Left colon (tissue), 2 donors: ENCODE measurements at regions not wholly inside any gene's neighbourhood (a gene's known extent, or its start where the extent isn't known, plus 50 kb on each side); places are given as distances from the start of the nearest gene placed in this dataset.

Experiments
- ATAC-seq: fragments of 200-7000 bp; cut with Tn5 transposase; one replicate; pipeline ENCODE4 v1.9.1; 2020; ENCODE audit warnings: mild to moderate bottlenecking, moderate library complexity
- DNase-seq, 2 donors: peaks; one replicate each; pipeline ENCODE4 v3.0.0-alpha.2; 2020
- intact Hi-C, 2 donors: fragments of 100-400 bp; cut with DNase I in 1 of 2; cut with micrococcal nuclease in 1 of 2; formaldehyde crosslinking; loops; one replicate each; pipeline versions ENCODE4 v1.11.2 to v1.14.0; 2022; cut with DNase I, micrococcal nuclease
- donor health status: DM: no; HTN: no; CAD: no.
- donor health status: DM: yes; HTN: yes; CAD: no.

GRCh38 chr13:100875392-100876043, 200.9 kb upstream of the TMTC4 start:
- DNase-seq (no peak), ATAC-seq (no peak)
- intact Hi-C loops: no loop called here

- DNase-seq: no peak
- intact Hi-C loops: no loop called here
- no peak for ATAC-seq
Observed at GRCh38 chr13:100872761-100873160, 198.2 kb upstream of the TMTC4 start.

DNA sequence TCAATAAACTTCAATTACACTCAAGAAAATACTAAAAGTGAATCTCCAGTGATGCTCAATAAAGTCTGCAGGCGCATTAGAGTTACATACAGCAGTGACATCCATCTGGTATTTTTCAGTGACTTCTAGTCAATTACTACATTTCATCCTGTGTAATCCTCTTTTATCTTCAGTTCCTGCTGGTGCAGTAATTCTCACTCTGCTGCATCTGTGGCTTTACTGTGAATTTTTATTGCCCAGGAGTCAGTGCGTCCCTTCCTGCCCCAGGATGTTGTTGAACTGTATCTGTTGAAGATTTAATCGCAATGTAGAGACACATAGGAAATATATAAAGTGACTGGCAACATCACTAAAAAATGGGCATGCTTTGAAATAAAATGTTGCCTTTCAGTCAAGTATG, 196.3 kb upstream of the TMTC4 start:
- intact Hi-C loops: no loop called here
- ATAC-seq (no peak), DNase-seq (no peak)

GRCh38 chr13:100860866-100861265, 186.3 kb upstream of the TMTC4 start:
- DNase-seq: no peak
- ATAC-seq: no peak
- intact Hi-C loops: no loop called here

- ATAC-seq (no peak), DNase-seq (no peak)
- intact Hi-C loops: no loop called here
Observed at GRCh38 chr13:100859861-100860260, 185.3 kb upstream of the TMTC4 start.

GRCh38 chr13:100855151-100855550, 180.6 kb upstream of the TMTC4 start:
- no peak for ATAC-seq
- intact Hi-C loops: no loop called here
- no peak for DNase-seq

DNA sequence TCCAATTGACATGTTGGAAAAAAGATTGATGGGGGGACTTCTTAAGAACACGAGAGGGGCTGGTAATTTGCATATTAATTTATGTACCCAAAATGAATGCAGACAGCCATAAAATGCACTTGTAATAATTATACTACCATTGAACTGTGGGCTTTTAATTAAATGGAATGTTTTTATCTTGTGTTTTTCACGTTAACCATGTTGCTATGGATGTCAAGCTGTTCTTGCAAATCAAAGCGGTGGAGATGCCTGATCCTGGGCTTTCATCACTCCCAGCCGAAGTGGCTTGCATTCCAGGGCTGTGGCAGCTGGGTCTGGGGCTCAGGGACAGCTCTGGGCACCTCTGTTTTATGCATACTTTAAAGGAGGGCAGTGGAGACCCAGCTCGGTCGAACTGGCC, 179.4 kb upstream of the TMTC4 start:
- DNase-seq: no peak
- intact Hi-C loops: no loop called here
- ATAC-seq: no peak

DNA sequence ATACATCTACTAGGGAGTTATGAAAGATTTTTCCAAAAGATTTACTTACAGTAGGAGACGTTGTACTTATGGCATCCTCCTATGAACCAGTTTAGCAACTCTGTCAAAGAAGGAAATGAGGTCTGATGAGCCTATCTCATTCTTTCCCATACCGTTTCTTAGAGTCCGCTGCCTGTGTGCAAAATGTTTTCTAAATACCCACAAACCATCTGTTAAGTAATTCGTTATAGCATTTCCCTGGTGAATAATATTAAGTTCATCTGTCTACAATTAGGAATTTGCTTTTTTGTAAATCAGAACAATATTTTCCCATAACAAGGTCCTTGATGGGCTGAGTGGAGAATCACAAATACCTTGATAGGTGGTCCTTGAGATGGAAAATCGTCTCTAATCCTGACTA, 178.8 kb upstream of the TMTC4 start:
- intact Hi-C loops: no loop called here
- DNase-seq (no peak), ATAC-seq (no peak)

DNA sequence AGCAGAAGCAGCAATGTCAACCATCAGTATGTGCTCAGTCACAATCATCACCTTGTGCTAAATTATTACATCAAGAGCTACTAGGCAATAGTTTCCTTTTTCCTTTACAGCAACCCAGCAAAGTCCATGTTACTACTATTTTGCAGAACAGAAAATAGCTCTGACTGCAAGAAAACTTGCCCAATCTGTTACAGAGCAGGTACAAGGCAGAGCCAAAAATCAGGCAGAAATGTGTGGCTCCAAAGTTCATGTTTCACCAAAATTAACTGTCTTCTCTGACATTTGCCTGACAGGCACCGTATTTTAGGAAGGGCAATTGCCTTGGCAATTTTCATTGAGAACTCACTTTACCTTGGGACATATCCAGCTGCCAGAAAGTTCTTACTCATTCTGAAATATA, 177.6 kb upstream of the TMTC4 start:
- intact Hi-C loops: no loop called here
- ATAC-seq (no peak), DNase-seq (no peak)

DNA sequence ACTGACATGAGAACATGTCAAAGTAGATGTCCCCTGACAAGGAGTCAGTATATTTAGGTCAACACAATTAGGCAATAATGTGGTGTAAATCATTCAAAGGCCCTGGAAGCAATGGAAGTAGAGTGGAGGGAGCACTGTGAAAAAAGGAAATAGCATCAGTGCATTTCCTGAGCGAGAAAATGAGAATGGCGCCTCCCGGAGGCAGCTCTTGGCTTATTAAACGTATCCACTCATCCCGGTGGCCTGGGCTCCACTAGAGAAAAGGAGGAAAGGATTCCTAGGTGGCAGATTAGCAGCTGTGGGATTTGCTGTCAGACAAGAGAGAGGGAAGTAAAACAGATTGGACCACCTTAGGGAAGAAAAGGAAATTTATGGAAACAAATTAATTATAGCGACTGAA, 173.7 kb upstream of the TMTC4 start:
- ATAC-seq: no peak
- no peak for DNase-seq
- intact Hi-C loops: no loop called here

DNA sequence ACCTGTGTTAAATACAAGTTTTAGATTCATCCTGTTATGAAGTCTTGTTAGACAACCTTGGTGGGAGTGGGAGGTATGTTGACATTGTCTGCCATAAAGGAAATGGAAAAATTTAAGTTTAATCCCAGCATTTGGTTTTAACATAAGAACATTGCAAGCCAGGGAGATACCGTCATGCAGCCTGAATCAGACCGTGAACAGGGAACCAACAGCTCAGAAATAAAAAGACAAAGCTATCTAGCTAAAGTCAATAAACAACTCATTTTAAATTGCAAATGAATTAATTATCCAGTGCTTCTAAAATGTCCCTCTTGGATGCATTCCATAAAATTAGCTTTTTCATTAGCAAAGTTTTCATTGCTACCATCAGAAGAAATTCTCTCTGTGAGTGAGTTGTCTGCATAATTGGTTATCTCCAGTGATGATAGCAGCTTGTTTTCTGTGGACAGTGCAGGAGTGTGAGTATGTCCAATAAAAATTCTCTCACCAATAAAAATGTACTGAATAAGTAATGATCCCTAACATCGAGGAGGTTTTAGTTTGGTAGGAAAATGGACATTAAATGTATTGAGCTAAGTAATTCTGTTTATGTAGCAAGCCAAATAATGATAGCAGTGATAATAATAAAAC, 170.6 kb upstream of the TMTC4 start:
- ATAC-seq (no peak), DNase-seq (no peak)
- intact Hi-C loops: no loop called here

DNA sequence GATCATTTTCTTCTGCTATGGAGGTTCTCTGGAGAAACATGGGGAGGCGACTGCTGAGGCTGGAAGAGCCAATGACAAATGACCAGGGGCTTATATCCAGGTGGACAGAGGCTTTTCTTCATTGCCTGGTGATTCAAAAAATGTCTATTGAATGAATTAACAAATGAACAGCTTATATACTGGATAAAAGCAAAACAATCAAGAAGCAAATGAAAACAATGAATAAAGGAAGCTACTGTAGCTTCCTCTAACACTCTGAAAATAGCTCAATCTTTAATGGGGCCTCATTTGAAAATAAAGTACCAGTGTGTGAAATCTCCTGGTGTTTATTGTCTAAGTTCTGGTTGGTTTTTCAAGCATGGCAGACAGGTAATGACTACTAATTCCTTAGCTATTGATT, 167.5 kb upstream of the TMTC4 start:
- intact Hi-C loops: no loop called here

DNA sequence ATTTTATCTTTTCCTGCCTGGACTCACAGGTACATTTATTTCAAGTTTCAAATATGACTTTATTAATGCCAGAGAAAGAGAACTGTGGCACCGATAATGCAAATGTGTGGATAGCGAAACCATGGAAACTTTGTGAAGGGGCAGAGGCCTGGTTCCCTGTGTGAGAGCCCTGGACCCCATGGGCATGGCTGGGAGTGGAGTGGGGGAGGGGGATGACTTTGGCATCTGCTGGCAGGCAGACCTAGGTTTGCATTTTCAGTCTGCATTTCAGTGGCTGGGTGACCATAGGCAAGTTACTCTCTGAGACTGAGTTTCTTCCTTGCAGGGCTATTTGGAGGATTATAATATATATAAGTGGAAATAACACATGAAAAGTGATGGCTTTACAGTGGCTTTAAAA, 163.8 kb upstream of the TMTC4 start:
- intact Hi-C loops: no loop called here
- ATAC-seq: no peak
- no peak for DNase-seq

More for the DNA sequence above, 167.5 kb upstream of the TMTC4 start:
- ATAC-seq: no peak
- no peak for DNase-seq

GRCh38 chr13:100837631-100838030, 163.0 kb upstream of the TMTC4 start:
- intact Hi-C loops: no loop called here
- ATAC-seq: no peak
- DNase-seq: no peak

DNA sequence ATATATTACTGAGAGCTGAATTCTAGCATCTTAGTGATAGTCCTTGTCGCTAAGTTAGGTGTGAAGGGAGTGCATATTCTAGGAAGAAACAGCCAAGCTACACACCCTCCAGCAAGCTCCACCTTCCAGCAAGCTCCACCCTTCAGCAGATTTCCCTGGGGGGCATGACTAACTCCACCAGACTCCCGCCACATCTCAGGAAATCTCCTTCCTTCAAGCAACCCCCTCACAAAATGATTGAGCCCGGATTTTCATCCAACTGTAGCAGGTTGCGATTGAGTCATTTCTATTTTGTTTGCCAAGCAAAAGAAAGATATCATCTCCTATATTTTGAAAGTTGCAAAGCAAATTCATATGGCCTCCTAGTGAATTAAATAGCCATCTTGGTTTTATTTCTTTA, 162.1 kb upstream of the TMTC4 start:
- no peak for ATAC-seq

GRCh38 chr13:100835695-100836094, 161.1 kb upstream of the TMTC4 start:
- DNase-seq (no peak), ATAC-seq (no peak)
- intact Hi-C loops: no loop called here

More for the DNA sequence above, 162.1 kb upstream of the TMTC4 start:
- DNase-seq: no peak
- intact Hi-C loops: no loop called here

- intact Hi-C loops: no loop called here
- DNase-seq: no peak
- ATAC-seq: no peak
Observed at GRCh38 chr13:100833427-100833826, 158.8 kb upstream of the TMTC4 start.

DNA sequence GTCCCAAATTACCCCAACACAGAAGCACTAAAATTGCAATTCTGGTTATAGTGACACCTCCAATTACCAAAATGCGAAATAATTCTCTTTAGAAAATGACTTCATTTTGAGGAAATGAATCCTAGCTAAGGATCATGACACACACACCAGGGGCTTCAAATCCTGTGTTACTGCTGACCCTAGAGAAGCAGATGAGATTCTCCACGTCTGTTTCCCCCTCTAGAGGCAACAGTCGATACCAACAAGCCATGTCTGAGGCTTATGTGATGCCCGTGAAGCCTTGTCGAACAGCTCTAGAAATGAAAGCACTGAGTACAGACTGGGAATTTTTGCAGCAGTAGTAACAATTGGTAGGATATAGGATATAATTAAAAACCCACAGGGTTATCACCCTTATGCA, 153.6 kb upstream of the TMTC4 start:
- ATAC-seq: no peak
- DNase-seq: no peak
- intact Hi-C loops: no loop called here

DNA sequence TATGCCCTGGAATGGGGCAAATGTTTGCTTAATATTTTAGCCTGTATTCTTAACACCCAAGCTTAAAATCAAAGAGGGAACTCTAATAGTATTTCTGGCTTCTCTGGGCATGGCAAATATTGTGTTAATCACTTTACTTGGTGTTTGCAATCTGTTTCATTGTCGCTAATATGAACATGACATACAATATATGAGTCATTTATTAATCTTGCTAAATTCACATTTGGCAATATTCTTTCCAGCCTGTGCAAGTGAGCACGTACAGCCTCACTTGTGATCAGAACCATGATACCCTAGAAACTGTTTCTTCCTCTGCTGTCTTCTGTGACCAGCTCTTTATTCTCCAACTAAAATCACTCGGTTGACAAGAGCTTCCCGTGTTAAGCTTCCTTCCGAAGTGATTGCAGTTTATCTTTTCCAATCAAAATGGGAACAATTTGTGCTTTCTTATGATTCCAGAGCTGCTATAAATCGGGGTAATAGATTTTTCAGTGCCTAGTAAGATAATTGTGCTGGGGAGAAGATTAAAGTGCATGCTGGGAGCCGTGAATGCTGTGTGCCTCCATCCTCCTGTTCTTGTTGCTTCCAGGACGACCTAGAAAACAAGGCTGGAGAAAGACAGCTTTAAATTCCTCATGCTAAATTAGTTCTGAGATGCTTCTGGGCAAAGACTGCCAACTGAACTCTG, 153.0 kb upstream of the TMTC4 start:
- DNase-seq (no peak), ATAC-seq (no peak)
- intact Hi-C loops: no loop called here

DNA sequence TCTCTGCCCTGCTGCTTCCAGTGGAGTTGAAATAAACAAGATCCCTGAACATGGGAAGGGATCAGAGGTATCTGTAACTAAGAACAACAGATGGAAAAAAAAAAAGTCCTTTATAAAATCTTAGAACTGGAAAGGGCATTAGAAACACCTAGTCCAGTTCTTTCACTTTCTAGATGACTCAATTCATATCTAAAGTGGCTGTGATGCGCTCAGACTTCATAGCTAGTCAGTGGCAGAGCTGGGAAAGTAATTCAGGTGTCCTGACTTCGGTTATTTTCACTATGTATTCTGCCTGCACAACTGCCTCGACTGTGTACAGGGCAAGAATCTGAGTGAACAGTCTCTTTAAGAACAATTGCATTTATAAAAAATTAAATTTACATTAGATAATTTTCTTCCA, 151.8 kb upstream of the TMTC4 start:
- no peak for ATAC-seq
- DNase-seq: no peak
- intact Hi-C loops: no loop called here

DNA sequence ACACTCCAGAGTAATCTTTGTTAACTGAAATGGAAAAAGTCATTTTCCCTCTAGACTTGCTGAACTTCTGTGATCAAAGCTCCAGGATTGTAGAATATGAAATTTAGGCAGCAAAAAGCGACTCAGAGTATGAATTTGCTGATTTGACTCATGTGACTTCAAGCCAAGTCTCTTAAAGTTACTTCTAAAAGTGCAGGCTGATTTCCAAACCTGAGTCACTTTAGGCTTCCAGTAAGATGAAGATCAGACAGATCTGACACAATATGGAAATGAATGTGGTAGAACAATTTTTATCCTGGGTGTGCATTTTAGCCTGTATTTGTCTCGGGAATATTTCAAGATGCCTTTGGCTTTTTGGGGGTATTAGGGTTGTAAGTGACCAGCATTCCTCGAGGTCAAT, 151.0 kb upstream of the TMTC4 start:
- DNase-seq (no peak), ATAC-seq (no peak)
- intact Hi-C loops: no loop called here
